HEK293 (cell line): ENCODE measurements at regions not wholly inside any gene's neighbourhood (a gene's known extent, or its start where the extent isn't known, plus 50 kb on each side); places are given as distances from the start of the nearest gene placed in this dataset.

Experiments
- CTCF ChIA-PET: fragments of 350-600 bp; formaldehyde crosslinking; extraction: SDS; loops from one replicate; lab custom pipeline; 2021; ENCODE audit warnings: antibody characterized with exemption; lab: Yijun Ruan, JAX
- POLR2A ChIA-PET: fragments of 300-600 bp; formaldehyde crosslinking; extraction: SDS; loops from one replicate; lab custom pipeline; 2020; ENCODE audit warnings: antibody characterized with exemption, inconsistent platforms; lab: Yijun Ruan, JAX
- H3K27ac ChIP-seq: fragments of 200-500 bp; sonication (Bioruptor generic); 2 replicates; pipeline ENCODE4 v1.5.1; 2014; ENCODE audit warnings: low read depth, low read length, control low read depth, inconsistent platforms; ENCODE audit errors: extremely low read depth
- H3K36me3 ChIP-seq, 2 experiments: fragments of 200-500 bp in 1 of 2; sonication (Bioruptor generic) in 1 of 2; 1 replicate in 1 of 2; 2 replicates in 1 of 2; pipeline ENCODE4 v1.5.1; 2014 to 2017; ENCODE audit warnings: inconsistent platforms in 2 of 2, low read length in 2 of 2; ENCODE audit not compliant: control insufficient read depth in 2 of 2, insufficient read depth in 1 of 2
- H3K4me1 ChIP-seq: fragments of 200-500 bp; sonication (Bioruptor generic); 2 replicates; pipeline ENCODE4 v1.5.1; 2014; ENCODE audit warnings: mild to moderate bottlenecking, low read length, inconsistent platforms; ENCODE audit not compliant: control insufficient read depth, insufficient read depth
- H3K4me3 ChIP-seq: 2 replicates; pipeline ENCODE4 v1.5.1; 2011; ENCODE audit warnings: low read depth, mild to moderate bottlenecking, control low read depth, low read length, moderate library complexity
- H3K9me3 ChIP-seq: fragments of 200-500 bp; sonication (Bioruptor generic); 2 replicates; pipeline ENCODE4 v1.5.1; 2014; ENCODE audit warnings: low read depth, low read length, inconsistent platforms; ENCODE audit not compliant: control insufficient read depth, insufficient read depth
- KLF9 ChIP-seq: fragments of 450-650 bp; formaldehyde crosslinking; IDR thresholded peaks from 2 replicates; pipeline ENCODE4 v1.5.1; 2016; ENCODE audit warnings: missing biosample characterization, missing genetic modification characterization, low read depth
- PBX3 ChIP-seq: sonication (generic); formaldehyde crosslinking; IDR thresholded peaks from 2 replicates; pipeline ENCODE4 v1.8.1; 2022; ENCODE audit warnings: mild to moderate bottlenecking, moderate library complexity, missing genetic modification reagents
- ZBTB44 ChIP-seq: fragments of 450-650 bp; IDR thresholded peaks from 2 replicates; pipeline ENCODE4 v1.5.1; 2018; ENCODE audit warnings: missing biosample characterization, mild to moderate bottlenecking, missing genetic modification characterization
- ZEB2 ChIP-seq: fragments of 450-650 bp; formaldehyde crosslinking; IDR thresholded peaks from 2 replicates; pipeline ENCODE4 v1.5.1; 2016; ENCODE audit warnings: missing biosample characterization, missing genetic modification characterization
- ZFP37 ChIP-seq: fragments of 450-650 bp; formaldehyde crosslinking; IDR thresholded peaks from 2 replicates; pipeline ENCODE4 v1.5.1; 2016; ENCODE audit warnings: missing biosample characterization, missing genetic modification characterization
- ZNF114 ChIP-seq: fragments of 450-650 bp; formaldehyde crosslinking; IDR thresholded peaks from 2 replicates; pipeline ENCODE4 v1.5.0; 2017; ENCODE audit warnings: missing biosample characterization, missing genetic modification characterization
- ZNF223 ChIP-seq: fragments of 450-650 bp; formaldehyde crosslinking; IDR thresholded peaks from 2 replicates; pipeline ENCODE4 v1.5.1; 2016; ENCODE audit warnings: missing biosample characterization, missing genetic modification characterization
- ZNF311 ChIP-seq: fragments of 450-650 bp; formaldehyde crosslinking; IDR thresholded peaks from 2 replicates; pipeline ENCODE4 v1.5.1; 2017; ENCODE audit warnings: missing biosample characterization, missing genetic modification characterization, borderline replicate concordance
- ZNF366 ChIP-seq: fragments of 450-650 bp; formaldehyde crosslinking; conservative IDR thresholded peaks from 2 replicates; pipeline ENCODE4 v1.5.1; 2016; ENCODE audit warnings: missing biosample characterization, missing genetic modification characterization
- ZNF37A ChIP-seq: fragments of 450-650 bp; IDR thresholded peaks from 2 replicates; pipeline ENCODE4 v1.5.1; 2018; ENCODE audit warnings: missing biosample characterization, missing genetic modification characterization
- ZNF473 ChIP-seq: fragments of 450-650 bp; formaldehyde crosslinking; IDR thresholded peaks from 2 replicates; pipeline ENCODE4 v1.5.1; 2017; ENCODE audit warnings: missing biosample characterization, missing genetic modification characterization
- ZNF48 ChIP-seq: fragments of 450-650 bp; formaldehyde crosslinking; IDR thresholded peaks from 2 replicates; pipeline ENCODE4 v1.5.1; 2016; ENCODE audit warnings: missing biosample characterization, missing genetic modification characterization
- ZNF513 ChIP-seq: fragments of 450-650 bp; IDR thresholded peaks from 2 replicates; pipeline ENCODE4 v1.5.1; 2018; ENCODE audit warnings: missing biosample characterization, missing genetic modification characterization
- ZNF549 ChIP-seq: fragments of 450-650 bp; IDR thresholded peaks from 2 replicates; pipeline ENCODE4 v1.5.1; 2018; ENCODE audit warnings: missing biosample characterization, missing genetic modification characterization, mild to moderate bottlenecking, inconsistent platforms, moderate library complexity
- ZNF707 ChIP-seq: fragments of 450-650 bp; formaldehyde crosslinking; IDR thresholded peaks from 2 replicates; pipeline ENCODE4 v1.5.1; 2016; ENCODE audit warnings: missing biosample characterization, missing genetic modification characterization
- ZNF76 ChIP-seq: fragments of 450-650 bp; formaldehyde crosslinking; IDR thresholded peaks from 2 replicates; pipeline ENCODE4; 2016; ENCODE audit warnings: low read depth, missing biosample characterization, missing genetic modification characterization, borderline replicate concordance
- TF ChIP-seq, protein P1 (sequence below): fragments of 450-650 bp; formaldehyde crosslinking; IDR thresholded peaks from 2 replicates; pipeline ENCODE4 v1.5.1; 2017; ENCODE audit warnings: missing biosample characterization, missing genetic modification characterization
- TF ChIP-seq, protein P2 (sequence below): fragments of 450-650 bp; formaldehyde crosslinking; IDR thresholded peaks from 2 replicates; pipeline ENCODE4 v1.5.1; 2016; ENCODE audit warnings: missing biosample characterization, missing genetic modification characterization
- TF ChIP-seq, protein P3 (sequence below): IDR thresholded peaks from 2 replicates; pipeline ENCODE4 v1.6.1; 2011; ENCODE audit warnings: mild to moderate bottlenecking, low read depth, low read length, borderline replicate concordance

GRCh38 chrX:107304141-107304540, 97.7 kb downstream of the DNAAF6 start:
- no peak for TF ChIP-seq ZNF707 (tag by site-specific recombination)
- TF ChIP-seq ZNF311 (tag by site-specific recombination), result no peak
- TF ChIP-seq, protein P1, sequence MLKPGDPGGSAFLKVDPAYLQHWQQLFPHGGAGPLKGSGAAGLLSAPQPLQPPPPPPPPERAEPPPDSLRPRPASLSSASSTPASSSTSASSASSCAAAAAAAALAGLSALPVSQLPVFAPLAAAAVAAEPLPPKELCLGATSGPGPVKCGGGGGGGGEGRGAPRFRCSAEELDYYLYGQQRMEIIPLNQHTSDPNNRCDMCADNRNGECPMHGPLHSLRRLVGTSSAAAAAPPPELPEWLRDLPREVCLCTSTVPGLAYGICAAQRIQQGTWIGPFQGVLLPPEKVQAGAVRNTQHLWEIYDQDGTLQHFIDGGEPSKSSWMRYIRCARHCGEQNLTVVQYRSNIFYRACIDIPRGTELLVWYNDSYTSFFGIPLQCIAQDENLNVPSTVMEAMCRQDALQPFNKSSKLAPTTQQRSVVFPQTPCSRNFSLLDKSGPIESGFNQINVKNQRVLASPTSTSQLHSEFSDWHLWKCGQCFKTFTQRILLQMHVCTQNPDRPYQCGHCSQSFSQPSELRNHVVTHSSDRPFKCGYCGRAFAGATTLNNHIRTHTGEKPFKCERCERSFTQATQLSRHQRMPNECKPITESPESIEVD (tag by site-specific recombination), result no peak
- TF ChIP-seq, protein P2, sequence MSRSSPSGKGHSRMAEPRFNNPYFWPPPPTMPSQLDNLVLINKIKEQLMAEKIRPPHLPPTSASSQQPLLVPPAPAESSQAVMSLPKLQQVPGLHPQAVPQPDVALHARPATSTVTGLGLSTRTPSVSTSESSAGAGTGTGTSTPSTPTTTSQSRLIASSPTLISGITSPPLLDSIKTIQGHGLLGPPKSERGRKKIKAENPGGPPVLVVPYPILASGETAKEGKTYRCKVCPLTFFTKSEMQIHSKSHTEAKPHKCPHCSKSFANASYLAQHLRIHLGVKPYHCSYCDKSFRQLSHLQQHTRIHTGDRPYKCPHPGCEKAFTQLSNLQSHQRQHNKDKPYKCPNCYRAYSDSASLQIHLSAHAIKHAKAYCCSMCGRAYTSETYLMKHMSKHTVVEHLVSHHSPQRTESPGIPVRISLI, result no peak
- TF ChIP-seq ZBTB44, result no peak
- no peak for TF ChIP-seq ZFP37
- no peak for TF ChIP-seq ZNF37A (tag by site-specific recombination)
- TF ChIP-seq ZNF549 (tag by site-specific recombination), result no peak
- no peak for TF ChIP-seq ZEB2 (tag by site-specific recombination)
- no peak for TF ChIP-seq ZNF513
- TF ChIP-seq ZNF366 (tag by site-specific recombination), result no peak
- TF ChIP-seq ZNF76 (tag by site-specific recombination), result no peak
- TF ChIP-seq, protein P3, sequence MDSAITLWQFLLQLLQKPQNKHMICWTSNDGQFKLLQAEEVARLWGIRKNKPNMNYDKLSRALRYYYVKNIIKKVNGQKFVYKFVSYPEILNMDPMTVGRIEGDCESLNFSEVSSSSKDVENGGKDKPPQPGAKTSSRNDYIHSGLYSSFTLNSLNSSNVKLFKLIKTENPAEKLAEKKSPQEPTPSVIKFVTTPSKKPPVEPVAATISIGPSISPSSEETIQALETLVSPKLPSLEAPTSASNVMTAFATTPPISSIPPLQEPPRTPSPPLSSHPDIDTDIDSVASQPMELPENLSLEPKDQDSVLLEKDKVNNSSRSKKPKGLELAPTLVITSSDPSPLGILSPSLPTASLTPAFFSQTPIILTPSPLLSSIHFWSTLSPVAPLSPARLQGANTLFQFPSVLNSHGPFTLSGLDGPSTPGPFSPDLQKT, result no peak
- Histone ChIP-seq H3K4me1 (no peaks in the 10 kb centered on the region), H3K27ac (no peak overlapping the region), H3K36me3 (no peaks in the 10 kb centered on the region), H3K9me3 (no peaks in the 10 kb centered on the region), H3K4me3 (no peak overlapping the region)
- ChIA-PET CTCF (no interaction called here), POLR2A (no interaction called here)

DNA sequence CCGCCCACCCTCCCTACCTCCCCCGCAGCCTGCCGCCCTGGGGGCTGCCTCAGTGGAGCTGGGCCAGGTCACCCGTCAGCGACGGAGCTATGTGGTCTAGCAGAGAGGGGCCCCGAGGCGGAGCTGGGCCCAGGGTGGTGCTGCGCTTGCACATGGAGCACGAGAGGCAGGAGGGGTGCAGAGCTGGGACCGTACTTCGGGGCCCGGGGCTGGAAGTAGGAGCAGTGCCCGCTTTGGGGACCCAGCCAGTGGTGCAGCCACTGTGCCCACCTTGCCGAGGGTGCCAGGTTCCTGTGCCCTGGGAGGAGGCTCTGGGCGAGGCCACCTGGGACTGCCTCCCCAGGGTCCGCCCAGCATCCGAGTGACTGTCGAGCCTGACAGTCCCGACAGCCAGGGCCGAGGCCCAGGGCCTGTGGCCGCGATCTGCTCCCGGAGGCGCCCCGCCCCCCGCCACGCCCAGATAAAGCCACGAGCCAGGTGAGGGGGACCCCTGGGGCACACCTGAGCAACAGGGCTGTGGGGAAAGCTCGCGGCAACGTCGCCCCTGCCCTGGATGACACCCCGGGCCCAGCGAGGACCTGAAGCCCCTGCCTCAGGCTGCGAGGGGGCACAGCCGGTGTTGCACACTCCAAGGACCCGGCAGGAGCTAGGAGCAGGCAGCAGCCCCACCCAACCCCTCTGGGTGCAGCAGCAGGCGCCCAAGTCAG, 117.5 kb downstream of the DNAAF6 start:
- ChIA-PET CTCF (interaction anchor here (2.1 kb wide), 1 partner anchor 298 kb away, joined by 10 read pairs; no protein-coding TSS in a partner anchor), POLR2A (no interaction called here)
- no peaks in the 10 kb centered on the region for H3K9me3 ChIP-seq
- no peak overlapping the region for H3K27ac ChIP-seq
- TF ChIP-seq ZNF114 (no peak), PBX3 (no peak), ZNF48 (tag by site-specific recombination) (no peak), ZNF473 (tag by site-specific recombination) (no peak), ZNF223 (tag by site-specific recombination) (no peak), KLF9 (tag by site-specific recombination) (0 out of 2 replicates have a peak, but pooled peaks have one; percentile 23)
- TF ChIP-seq, all 188 proteins: peak for 1
- Histone ChIP-seq H3K36me3 (no peaks in the 10 kb centered on the region), H3K4me1 (0 out of 2 replicates have a peak, but pooled peaks cover 3% of the 10 kb centered on the region), H3K4me3 (no peak overlapping the region)
